Heart left ventricle (tissue), 16 donors: ENCODE measurements at regions not wholly inside any gene's neighbourhood (a gene's known extent, or its start where the extent isn't known, plus 50 kb on each side); places are given as distances from the start of the nearest gene placed in this dataset.
"Not testable (repeated sequence)": the region's sequence is repeated elsewhere in the genome, so short reads cannot be mapped to it uniquely, and the experiment has no call there.

ENCODE experiments used
- ATAC-seq, 4 donors: fragments of 200-7000 bp; cut with Tn5 transposase; one replicate each; pipeline ENCODE4 v1.9.1; 2020 to 2022; ENCODE audit warnings: moderate library complexity in 4 of 4, mild to moderate bottlenecking in 3 of 4, moderate number of reproducible peaks in 1 of 4
- DNase-seq, 5 donors: peaks; one replicate each; pipeline ENCODE4 v3.0.0-alpha.2; 2020
- H3K27ac ChIP-seq, 12 donors: fragments of 200-600 bp; sonication (generic) in 4 of 12; one replicate each; pipeline versions ENCODE4 v1.5.0 to v1.8.0; 2016 to 2022; ENCODE audit warnings: mild to moderate bottlenecking in 2 of 12
- H3K27me3 ChIP-seq, 9 donors: fragments of 200-600 bp; sonication (generic) in 2 of 9; one replicate each; pipeline versions ENCODE4 v1.5.1 to v1.8.0; 2016 to 2022; ENCODE audit warnings: mild to moderate bottlenecking in 3 of 9
- H3K36me3 ChIP-seq, 9 donors: fragments of 200-600 bp; sonication (generic) in 2 of 9; one replicate each; pipeline versions ENCODE4 v1.5.0 to v1.8.0; 2018 to 2022; ENCODE audit warnings: mild to moderate bottlenecking in 2 of 9
- H3K4me1 ChIP-seq, 12 donors: fragments of 200-600 bp; sonication (generic) in 4 of 12; one replicate each; pipeline versions ENCODE4 v1.5.0 to v1.8.0; 2016 to 2022; ENCODE audit warnings: mild to moderate bottlenecking in 3 of 12
- H3K4me3 ChIP-seq, 12 donors: fragments of 200-600 bp; sonication (generic) in 4 of 12; one replicate each; pipeline versions ENCODE4 v1.5.0 to v1.8.0; 2017 to 2022; ENCODE audit warnings: mild to moderate bottlenecking in 9 of 12, moderate library complexity in 4 of 12
- H3K9me3 ChIP-seq, 12 donors: fragments of 200-600 bp; sonication (generic) in 4 of 12; one replicate each; pipeline versions ENCODE4 v1.5.0 to v1.8.0; 2016 to 2022; ENCODE audit warnings: mild to moderate bottlenecking in 1 of 12
- CTCF ChIP-seq, 12 donors: fragments of 200-600 bp; sonication (generic) in 4 of 12; IDR thresholded peaks; one replicate each; pipeline versions ENCODE4 v1.5.0 to v1.8.0; 2018 to 2022; ENCODE audit warnings: antibody characterized with exemption in 12 of 12, mild to moderate bottlenecking in 5 of 12
- POLR2A ChIP-seq, 2 donors: fragments of 450-650 bp; IDR thresholded peaks; one replicate each; pipeline ENCODE4 v1.6.1; 2017; ENCODE audit warnings: antibody characterized with exemption in 2 of 2, mild to moderate bottlenecking in 2 of 2, moderate library complexity in 2 of 2
- WGBS, 4 donors: extraction: QIAGEN DNeasy Blood & Tissue Kit in 2 of 4; methylation state at CpG; one replicate each; pipeline versions ENCODE4 v1.1.5 to v1.1.7; 2013 to 2018; 5-methylcytosine and 5-hydroxymethylcytosine counted together
- intact Hi-C, 10 donors: fragments of 100-400 bp; cut with DNase I; formaldehyde crosslinking; loops; one replicate each; pipeline versions ENCODE4 v1.11.1 to v1.14.2; 2022
- donor health status: ischemic (EF 13 %, LVEDD 7.1; RV severe dilation, severe dysfunction).
- donor health status: healthy with polysubstance abuse.
- donor health status: DM: no; HTN: yes; CAD: no.
- donor health status: DM: no; HTN: no; CAD: no.
- donor health status: ischemic (EF 25% LVEDD 6.9; RV normal size, moderate dysfunction).
- donor health status: ischemic (EF 25% LVEDD 5.7; RV mildly dilated, moderate dysfunction).
- donor health status: healthy.
- donor health status: DM: yes; HTN: yes; CAD: no.
- donor health status: ischemic (EF 35%, LVEDD 5.7; RV mildly dilated, moderate dysfunction).
- donor health status: nonischemic (EF 11% LVEDD 7.7; RV severe dilation, severe dysfunction).
- donor health status: DM: yes; HTN: yes; CAD: no.
- donor health status: PGD.
- donor health status: ischemic (EF 29% LVEDD 5.4; RV normal size, mild dysfunction).
- donor health status: nonischemic (EF 23%, LVEDD 6.1; RV moderate dilation, normal function).

GRCh38 chr7:52586704-52587103 is 448.7 kb upstream of the POM121L12 start:
- intact Hi-C loops: no loop called here
- no peak for ATAC-seq

GRCh38 chr7:52584041-52584440 is 451.4 kb upstream of the POM121L12 start:
- DNase-seq (no peak), ATAC-seq (no peak)
- TF ChIP-seq CTCF (IDR thresholded peaks at IDR 0.05) (no peak), POLR2A (IDR thresholded peaks at IDR 0.05) (no peak)
- 41 to 56% (median 50%) methylated on average over 2 of the region's 2 CpGs for WGBS, 4 donors
- peaks cover 0 to 20% (median 3%) of the 10 kb centered on the region in 12 donors for H3K9me3 ChIP-seq
- no peaks in the 10 kb centered on the region for H3K36me3 ChIP-seq
- H3K4me1 ChIP-seq: no peaks in the 10 kb centered on the region
- no peaks in the 10 kb centered on the region for H3K27me3 ChIP-seq
- H3K27ac ChIP-seq: no peak overlapping the region
- H3K4me3 ChIP-seq: no peak overlapping the region
- intact Hi-C loops: no loop called here

More at GRCh38 chr7:52586704-52587103, 448.7 kb upstream of the POM121L12 start:
- no peaks in the 10 kb centered on the region for H3K36me3 ChIP-seq
- no peak overlapping the region for H3K4me3 ChIP-seq
- H3K9me3 ChIP-seq: peaks cover 0 to 20% (median 0%) of the 10 kb centered on the region in 12 donors
- WGBS, 4 donors: 10 to 20% (median 11%) methylated on average over 4 of the region's 4 CpGs
- H3K4me1 ChIP-seq: no peaks in the 10 kb centered on the region
- H3K27ac ChIP-seq: no peak overlapping the region
- DNase-seq: no peak
- H3K27me3 ChIP-seq: no peaks in the 10 kb centered on the region
- TF ChIP-seq CTCF (IDR thresholded peaks at IDR 0.05): no peak
- TF ChIP-seq POLR2A (IDR thresholded peaks at IDR 0.05): no peak

DNA sequence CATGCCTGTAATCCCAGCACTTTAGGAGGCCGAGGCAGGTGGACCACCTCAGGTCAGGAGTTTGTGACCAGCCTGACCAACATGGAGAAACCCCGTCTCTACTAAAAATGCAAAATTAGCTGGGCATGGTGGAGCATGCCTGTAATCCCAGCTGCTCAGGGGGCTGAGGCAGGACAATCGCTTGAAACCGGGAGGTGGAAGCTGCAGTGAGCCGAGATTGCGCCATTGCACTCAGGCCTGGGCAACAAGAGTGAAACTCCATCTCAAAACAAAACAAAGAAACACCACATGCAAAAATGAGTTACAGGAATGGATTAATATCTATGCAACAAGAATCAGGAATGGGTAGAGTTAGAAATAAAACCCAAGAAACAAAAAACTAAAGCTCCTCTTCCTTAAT is 462.3 kb upstream of the POM121L12 start:
- DNase-seq, intact Hi-C loops, H3K4me1 ChIP-seq, H3K27me3 ChIP-seq, H3K9me3 ChIP-seq, H3K36me3 ChIP-seq, ATAC-seq, H3K4me3 ChIP-seq, H3K27ac ChIP-seq: not testable (repeated sequence)
- WGBS, 4 donors: 89 to 93% (median 92%) methylated on average over 6 of the region's 6 CpGs

DNA sequence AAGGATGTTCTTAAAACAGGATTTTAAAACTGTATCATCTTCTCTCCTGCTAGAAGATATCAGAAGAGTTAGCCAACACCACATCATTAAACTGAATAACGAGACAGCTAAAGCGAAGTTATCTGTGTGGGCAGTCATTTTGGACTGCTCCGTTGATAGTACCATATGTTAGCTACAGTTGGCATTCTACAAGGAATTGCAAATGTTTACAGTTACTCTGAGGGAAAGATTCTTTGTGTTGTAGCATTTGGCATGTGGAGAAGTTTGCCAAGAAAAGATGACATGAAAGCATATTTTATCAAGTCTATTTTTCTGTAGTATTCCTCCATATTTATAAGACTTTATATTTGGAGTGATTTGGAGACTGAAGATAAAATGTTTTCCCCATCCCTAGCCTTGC is 464.4 kb upstream of the POM121L12 start:
- 66 to 77% (median 70%) methylated on average over 3 of the region's 3 CpGs for WGBS, 4 donors
- Histone ChIP-seq H3K4me3 (no peak overlapping the region), H3K4me1 (no peaks in the 10 kb centered on the region), H3K27me3 (no peaks in the 10 kb centered on the region), H3K9me3 (no peaks in the 10 kb centered on the region), H3K36me3 (no peaks in the 10 kb centered on the region), H3K27ac (no peak overlapping the region)
- TF ChIP-seq POLR2A (IDR thresholded peaks at IDR 0.05): no peak
- TF ChIP-seq CTCF (IDR thresholded peaks at IDR 0.05): no peak
- intact Hi-C loops: no loop called here
- ATAC-seq: no peak
- no peak for DNase-seq

DNA sequence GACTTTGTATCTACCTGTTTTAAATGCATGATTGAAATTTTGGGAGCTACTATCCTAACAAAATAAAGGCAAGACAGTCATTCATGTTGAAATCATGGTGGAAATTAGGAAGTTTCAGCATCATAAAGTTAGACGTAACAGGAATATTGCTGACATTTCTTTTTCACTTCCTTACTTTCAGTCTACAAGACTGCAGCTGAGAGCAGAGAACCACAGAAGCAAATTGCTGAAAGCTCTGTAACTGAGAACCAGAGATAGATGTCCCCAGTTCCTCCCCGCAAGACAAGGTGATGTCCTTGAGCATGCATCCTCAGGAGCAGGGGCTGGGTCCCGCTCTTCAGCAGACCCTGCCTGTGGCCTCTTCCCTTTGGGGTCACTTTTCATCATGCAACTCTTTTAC is 466.3 kb upstream of the POM121L12 start:
- intact Hi-C loops: no loop called here

More for the DNA sequence above, 466.3 kb upstream of the POM121L12 start:
- no peak for TF ChIP-seq CTCF (IDR thresholded peaks at IDR 0.05)
- WGBS, 4 donors: 74 to 92% (median 87%) methylated on average over 3 of the region's 3 CpGs
- DNase-seq (no peak), ATAC-seq (no peak)
- H3K27me3 ChIP-seq: no peaks in the 10 kb centered on the region
- no peaks in the 10 kb centered on the region for H3K36me3 ChIP-seq
- no peaks in the 10 kb centered on the region for H3K9me3 ChIP-seq
- H3K4me1 ChIP-seq: no peaks in the 10 kb centered on the region
- no peak overlapping the region for H3K27ac ChIP-seq
- no peak overlapping the region for H3K4me3 ChIP-seq
